Tibial artery (tissue), 4 donors: ENCODE measurements at regions not wholly inside any gene's neighbourhood (a gene's known extent, or its start where the extent isn't known, plus 50 kb on each side); places are given as distances from the start of the nearest gene placed in this dataset.

Experiments
- DNase-seq, 2 donors: peaks; one replicate each; pipeline ENCODE4 v3.0.0-alpha.2; 2019
- H3K27ac ChIP-seq, 2 donors: fragments of 200-600 bp; sonication (generic) in 1 of 2; 1 replicate in 1 of 2; 2 replicates in 1 of 2; pipeline ENCODE4 v1.5.1; 2018 to 2019; ENCODE audit warnings: mild to moderate bottlenecking in 1 of 2
- H3K27me3 ChIP-seq, 2 donors: fragments of 200-600 bp; sonication (generic) in 1 of 2; one replicate each; pipeline versions ENCODE4 v1.5.1 to v1.6.0; 2016 to 2019
- H3K36me3 ChIP-seq, 3 donors: fragments of 200-600 bp; sonication (generic) in 2 of 3; one replicate each; pipeline ENCODE4 v1.5.1; 2016 to 2019; ENCODE audit warnings: mild to moderate bottlenecking in 2 of 3
- H3K4me1 ChIP-seq, 4 donors: fragments of 200-600 bp; sonication (generic) in 2 of 4; 1 replicate in 3 of 4; 2 replicates in 1 of 4; pipeline ENCODE4 v1.5.1; 2016 to 2019
- H3K4me3 ChIP-seq, 2 donors: fragments of 200-600 bp; sonication (generic) in 1 of 2; 1 replicate in 1 of 2; 2 replicates in 1 of 2; pipeline ENCODE4 v1.5.1; 2018 to 2019; ENCODE audit warnings: mild to moderate bottlenecking in 2 of 2
- H3K9me3 ChIP-seq, 3 donors: fragments of 200-600 bp; sonication (generic) in 1 of 3; one replicate each; pipeline ENCODE4 v1.5.1; 2016 to 2019
- intact Hi-C: fragments of 100-400 bp; cut with DNase I; formaldehyde crosslinking; loops from one replicate; pipeline ENCODE4 v1.15.0; 2023; ENCODE audit warnings: low total_unique reads
- TF ChIP-seq, protein P1 (sequence below), 2 experiments: fragments of 200-600 bp in 1 of 2; fragments of 450-650 bp in 1 of 2; IDR thresholded peaks; one replicate each; pipeline ENCODE4 v1.5.1; 2017 to 2019; ENCODE audit warnings: antibody characterized with exemption in 2 of 2, mild to moderate bottlenecking in 1 of 2, moderate library complexity in 1 of 2

DNA sequence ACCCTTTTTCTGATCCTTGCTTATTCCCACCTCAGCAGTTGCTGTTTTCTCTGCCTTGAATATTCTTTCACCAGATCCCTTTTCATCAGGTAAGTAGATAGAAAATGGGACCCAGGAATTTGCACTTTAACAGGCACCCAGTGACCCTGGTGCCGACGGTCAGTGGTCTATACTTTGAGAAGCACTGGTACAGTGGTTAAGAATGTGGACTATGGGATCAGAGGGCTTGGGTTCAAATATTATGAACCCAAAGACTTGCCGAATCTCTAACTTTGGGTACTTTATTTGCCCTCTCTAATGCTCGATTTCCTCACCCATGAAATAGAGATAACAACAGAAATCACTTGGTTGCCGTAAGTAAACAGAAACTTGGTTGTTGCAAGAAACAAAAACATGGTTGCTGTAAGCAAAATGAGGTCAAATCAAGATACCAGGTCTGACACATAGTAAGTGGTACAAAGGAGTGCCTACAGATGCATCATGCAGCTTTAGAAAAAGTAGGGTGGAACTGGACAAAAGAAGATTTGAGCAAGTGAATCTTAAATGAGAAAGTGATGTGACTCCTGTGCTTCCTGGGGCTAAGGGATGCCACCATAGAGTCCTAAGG, 69.5 kb upstream of the GLS start:
- Histone ChIP-seq H3K4me1 (peaks cover 0 to 13% (median 5%) of the 10 kb centered on the region in 4 donors), H3K27me3 (no peaks in the 10 kb centered on the region), H3K9me3 (no peaks in the 10 kb centered on the region), H3K27ac (no peak overlapping the region), H3K4me3 (no peak overlapping the region), H3K36me3 (no peaks in the 10 kb centered on the region)
- DNase-seq, result no peak
- TF ChIP-seq, protein P1, sequence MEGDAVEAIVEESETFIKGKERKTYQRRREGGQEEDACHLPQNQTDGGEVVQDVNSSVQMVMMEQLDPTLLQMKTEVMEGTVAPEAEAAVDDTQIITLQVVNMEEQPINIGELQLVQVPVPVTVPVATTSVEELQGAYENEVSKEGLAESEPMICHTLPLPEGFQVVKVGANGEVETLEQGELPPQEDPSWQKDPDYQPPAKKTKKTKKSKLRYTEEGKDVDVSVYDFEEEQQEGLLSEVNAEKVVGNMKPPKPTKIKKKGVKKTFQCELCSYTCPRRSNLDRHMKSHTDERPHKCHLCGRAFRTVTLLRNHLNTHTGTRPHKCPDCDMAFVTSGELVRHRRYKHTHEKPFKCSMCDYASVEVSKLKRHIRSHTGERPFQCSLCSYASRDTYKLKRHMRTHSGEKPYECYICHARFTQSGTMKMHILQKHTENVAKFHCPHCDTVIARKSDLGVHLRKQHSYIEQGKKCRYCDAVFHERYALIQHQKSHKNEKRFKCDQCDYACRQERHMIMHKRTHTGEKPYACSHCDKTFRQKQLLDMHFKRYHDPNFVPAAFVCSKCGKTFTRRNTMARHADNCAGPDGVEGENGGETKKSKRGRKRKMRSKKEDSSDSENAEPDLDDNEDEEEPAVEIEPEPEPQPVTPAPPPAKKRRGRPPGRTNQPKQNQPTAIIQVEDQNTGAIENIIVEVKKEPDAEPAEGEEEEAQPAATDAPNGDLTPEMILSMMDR (IDR thresholded peaks at IDR 0.05), result no peak
- intact Hi-C loops, result no loop called here

DNA sequence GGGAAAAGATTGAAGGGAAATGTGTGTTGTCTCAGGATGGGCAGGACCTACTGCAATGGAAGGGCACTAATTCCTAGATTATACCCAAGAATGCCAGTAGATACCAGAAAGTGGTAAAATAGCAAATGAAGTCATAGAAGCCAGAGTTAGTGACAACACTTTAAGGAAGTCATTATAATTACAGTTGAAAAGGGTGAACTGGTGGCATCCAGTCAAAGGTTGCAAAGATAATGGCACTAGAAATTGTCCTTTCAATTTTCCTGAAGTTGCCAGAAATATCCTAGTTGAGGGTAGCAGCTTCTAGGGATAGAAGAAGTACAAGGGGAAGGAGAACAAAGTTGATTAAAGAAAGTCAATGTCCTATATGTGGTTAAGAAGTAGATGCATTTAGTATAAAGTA, 68.8 kb upstream of the GLS start:
- no peak for DNase-seq
- no peak overlapping the region for H3K27ac ChIP-seq
- H3K36me3 ChIP-seq, result no peaks in the 10 kb centered on the region
- intact Hi-C loops, result no loop called here
- H3K9me3 ChIP-seq, result no peaks in the 10 kb centered on the region
- TF ChIP-seq, protein P1 (IDR thresholded peaks at IDR 0.05), result no peak
- no peaks in the 10 kb centered on the region for H3K27me3 ChIP-seq
- peaks cover 0 to 13% (median 5%) of the 10 kb centered on the region in 4 donors for H3K4me1 ChIP-seq
- no peak overlapping the region for H3K4me3 ChIP-seq

DNA sequence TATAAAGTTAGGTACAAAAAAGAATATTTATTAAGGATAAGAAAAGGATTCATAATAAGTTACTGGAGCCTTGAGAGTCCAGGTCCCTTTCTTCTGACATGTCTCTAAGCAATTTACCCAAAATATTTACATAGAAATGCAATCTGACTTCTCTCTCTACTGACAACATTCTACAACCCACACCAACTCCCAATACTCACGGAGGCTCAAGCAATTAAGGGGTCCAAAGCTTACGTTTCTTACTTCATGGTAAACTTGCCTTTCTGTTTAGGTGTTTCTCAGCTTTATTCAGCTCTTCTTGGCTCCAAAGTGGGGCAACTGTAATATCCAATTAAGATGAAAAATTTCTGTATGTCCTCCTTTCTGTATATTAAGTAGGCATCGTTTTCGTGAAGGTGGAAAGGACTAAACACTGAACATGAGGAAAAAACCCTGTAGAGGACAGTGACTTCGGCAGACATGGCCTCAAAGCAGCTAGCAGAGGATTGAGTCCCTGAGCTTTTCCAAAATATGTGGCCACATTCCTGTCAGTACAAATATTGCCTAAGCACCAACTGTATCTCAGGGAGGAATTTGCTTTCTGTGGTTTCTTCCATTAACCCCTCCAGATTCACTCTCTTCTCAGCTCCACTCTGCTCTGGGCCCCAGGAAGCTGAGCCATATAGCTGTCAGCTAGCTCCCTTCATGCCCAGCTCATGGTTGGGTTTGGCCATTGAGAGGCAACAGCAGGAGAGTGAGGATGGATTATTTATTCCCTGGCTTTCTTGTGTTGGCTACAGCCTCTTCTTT, 67.9 kb upstream of the GLS start:
- no peak overlapping the region for H3K27ac ChIP-seq
- no peaks in the 10 kb centered on the region for H3K9me3 ChIP-seq
- no peaks in the 10 kb centered on the region for H3K27me3 ChIP-seq
- DNase-seq, result no peak
- TF ChIP-seq, protein P1 (IDR thresholded peaks at IDR 0.05), result no peak
- peaks cover 0 to 13% (median 5%) of the 10 kb centered on the region in 4 donors for H3K4me1 ChIP-seq
- intact Hi-C loops, result no loop called here
- no peak overlapping the region for H3K4me3 ChIP-seq
- no peaks in the 10 kb centered on the region for H3K36me3 ChIP-seq

DNA sequence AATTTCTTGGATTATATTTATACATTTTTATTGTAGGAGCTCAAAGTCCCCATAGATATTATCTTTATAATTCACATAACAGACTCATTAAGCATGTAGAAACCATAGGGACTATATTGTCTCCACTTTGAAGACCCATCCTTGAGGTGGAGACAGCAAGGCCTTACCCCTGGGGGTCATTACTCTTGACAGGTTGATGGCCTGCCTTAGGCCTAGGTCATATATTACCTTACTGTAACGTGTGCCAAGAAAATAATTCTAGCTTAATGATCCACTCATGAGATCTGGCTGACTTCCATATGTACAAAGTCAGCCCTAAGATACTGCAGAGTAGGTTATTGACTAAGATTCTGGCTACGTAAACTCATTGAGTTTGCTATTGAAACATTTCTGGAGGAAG, 65.4 kb upstream of the GLS start:
- Histone ChIP-seq H3K36me3 (no peaks in the 10 kb centered on the region), H3K27ac (no peak overlapping the region), H3K9me3 (no peaks in the 10 kb centered on the region), H3K4me1 (peaks cover 0 to 13% (median 5%) of the 10 kb centered on the region in 4 donors), H3K4me3 (no peak overlapping the region), H3K27me3 (no peaks in the 10 kb centered on the region)
- intact Hi-C loops, result no loop called here
- no peak for DNase-seq
- TF ChIP-seq, protein P1 (IDR thresholded peaks at IDR 0.05), result no peak

DNA sequence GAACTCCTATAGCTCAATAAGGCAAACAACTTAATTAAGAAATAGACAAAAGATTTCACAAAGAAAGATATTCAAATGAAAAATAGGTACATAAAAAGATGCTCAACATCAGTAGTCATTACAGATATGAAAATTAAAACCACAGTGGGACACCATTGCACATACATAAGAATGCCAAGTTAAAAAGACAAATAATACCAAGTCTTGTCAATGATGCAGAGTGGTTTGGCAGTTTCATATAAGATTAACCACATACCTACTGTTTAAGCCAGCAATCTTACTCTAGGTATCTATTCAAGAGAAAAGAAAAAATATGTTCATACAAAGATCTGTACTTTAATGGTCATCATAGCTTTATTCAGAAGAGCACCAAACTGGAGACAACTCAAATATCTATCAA, 63.5 kb upstream of the GLS start:
- Histone ChIP-seq H3K27me3 (no peaks in the 10 kb centered on the region), H3K9me3 (no peaks in the 10 kb centered on the region), H3K36me3 (no peaks in the 10 kb centered on the region), H3K27ac (no peak overlapping the region), H3K4me3 (no peak overlapping the region), H3K4me1 (peaks cover 0 to 12% (median 5%) of the 10 kb centered on the region in 4 donors)
- TF ChIP-seq, protein P1 (IDR thresholded peaks at IDR 0.05), result no peak
- DNase-seq, result no peak
- intact Hi-C loops, result no loop called here
